ENCODE measurements at regions not wholly inside any gene's neighbourhood (a gene's known extent, or its start where the extent isn't known, plus 50 kb on each side); places are given as distances from the start of the nearest gene placed in this dataset.
"Not testable (repeated sequence)": the region's sequence is repeated elsewhere in the genome, so short reads cannot be mapped to it uniquely, and the experiment has no call there.

- not testable (repeated sequence) for DNase-seq
These were observed 61.3 kb downstream of the ZNF860 start for GRCh38 chr3:32042867-32043266.

DNA sequence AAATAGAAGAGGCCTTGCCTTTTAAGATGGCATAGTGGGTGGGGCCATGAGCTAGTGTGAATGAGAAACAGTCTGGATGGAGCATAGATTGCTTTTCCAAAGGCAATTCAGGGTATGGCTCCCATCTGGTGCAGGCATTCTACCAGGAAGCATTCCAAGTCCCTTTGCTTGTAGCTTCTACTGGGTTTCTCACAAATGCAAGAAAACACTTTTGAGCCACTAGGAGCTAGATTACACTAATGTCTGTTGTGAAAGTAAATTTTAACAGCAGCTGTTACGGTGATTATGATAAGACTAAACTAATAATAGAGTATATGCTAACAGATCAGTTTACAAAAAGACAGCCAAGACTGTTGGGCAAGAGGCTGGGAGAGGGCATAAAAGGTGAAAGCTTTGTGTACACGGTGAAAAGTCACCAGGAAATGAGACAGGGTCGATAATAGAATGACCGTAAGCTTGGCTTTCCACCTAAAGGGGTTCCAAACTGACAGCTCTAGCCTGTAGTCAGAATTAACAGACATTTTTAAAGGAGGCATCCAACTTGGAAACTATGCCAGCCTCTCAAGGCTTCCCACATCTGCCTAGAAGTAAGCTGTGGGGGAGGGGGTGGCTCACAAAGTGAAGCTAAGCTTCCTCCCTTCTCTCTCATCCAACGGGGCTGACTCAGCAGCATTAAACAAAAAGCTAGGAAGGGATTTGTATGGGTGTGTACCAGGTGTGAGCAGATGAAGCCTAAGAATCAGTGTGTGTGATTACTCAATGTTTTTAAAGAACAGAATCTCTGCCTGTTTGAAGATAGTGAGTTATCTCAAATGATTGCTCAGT lies 61.1 kb upstream of the GPD1L start:
- DNase-seq: peak; percentile 43

DNA sequence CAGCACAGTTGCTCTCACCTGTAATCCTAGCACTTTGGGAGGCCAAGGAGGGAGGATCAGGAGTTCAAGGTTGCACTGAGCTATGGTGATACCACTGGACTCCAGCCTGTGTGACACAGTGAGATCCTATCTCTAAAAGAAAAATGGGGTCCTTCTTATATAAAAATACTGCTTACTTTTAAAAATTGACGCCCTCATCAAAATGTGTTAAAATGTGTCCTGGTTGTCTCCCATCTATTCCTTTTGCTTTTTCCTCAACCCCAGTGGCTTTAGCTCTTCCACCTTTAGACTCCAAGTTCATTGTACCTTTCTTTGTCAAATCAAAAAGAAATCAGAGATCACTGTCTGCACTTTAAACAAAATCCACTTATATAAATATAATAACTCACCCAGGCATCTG lies 60.3 kb upstream of the GPD1L start:
- no peak for DNase-seq

GRCh38 chr3:32048487-32049182 lies 57.8 kb upstream of the GPD1L start:
- DNase-seq: no peak

DNA sequence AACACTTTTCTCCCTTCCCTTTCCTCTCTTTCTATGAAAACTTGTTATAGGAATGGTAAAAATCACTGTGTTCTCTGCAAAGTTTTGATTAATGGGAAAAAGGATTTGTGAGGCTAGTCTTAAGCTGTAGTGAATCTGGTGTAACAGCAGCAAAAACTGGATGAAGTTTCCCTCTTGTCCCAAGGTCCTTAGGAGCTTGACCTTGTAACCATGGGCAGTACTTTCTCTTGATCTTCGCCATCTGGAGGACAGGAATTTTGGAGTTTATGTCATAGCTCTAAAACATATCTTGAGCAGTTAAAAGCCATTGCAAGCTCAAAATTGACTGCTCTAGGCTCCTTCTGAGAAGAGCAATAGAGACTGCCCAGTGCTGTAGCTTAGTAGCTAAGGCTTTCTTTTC lies 56.5 kb upstream of the GPD1L start:
- DNase-seq: no peak

- DNase-seq: not testable (repeated sequence)
These were observed 54.2 kb upstream of the GPD1L start for GRCh38 chr3:32052230-32052629.

DNA sequence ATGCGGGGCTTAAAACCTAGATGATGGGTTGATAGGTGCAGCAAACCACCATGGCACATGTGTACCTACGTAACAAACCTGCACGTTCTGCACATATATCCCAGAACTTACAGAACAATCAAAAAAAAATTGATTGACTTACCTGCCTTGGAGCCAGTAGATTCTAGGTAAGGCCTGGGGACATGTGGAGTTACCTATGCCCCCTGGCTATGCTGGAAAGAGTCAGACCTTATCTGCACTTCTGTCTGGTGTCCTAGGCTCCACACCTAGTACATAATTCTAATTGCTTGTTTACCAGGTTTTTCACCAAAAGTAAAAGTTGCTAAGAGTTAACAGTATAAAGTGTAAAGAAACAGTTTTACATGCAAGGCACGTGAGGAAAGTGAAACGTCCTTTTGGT lies 53.6 kb upstream of the GPD1L start:
- not testable (repeated sequence) for DNase-seq

DNA sequence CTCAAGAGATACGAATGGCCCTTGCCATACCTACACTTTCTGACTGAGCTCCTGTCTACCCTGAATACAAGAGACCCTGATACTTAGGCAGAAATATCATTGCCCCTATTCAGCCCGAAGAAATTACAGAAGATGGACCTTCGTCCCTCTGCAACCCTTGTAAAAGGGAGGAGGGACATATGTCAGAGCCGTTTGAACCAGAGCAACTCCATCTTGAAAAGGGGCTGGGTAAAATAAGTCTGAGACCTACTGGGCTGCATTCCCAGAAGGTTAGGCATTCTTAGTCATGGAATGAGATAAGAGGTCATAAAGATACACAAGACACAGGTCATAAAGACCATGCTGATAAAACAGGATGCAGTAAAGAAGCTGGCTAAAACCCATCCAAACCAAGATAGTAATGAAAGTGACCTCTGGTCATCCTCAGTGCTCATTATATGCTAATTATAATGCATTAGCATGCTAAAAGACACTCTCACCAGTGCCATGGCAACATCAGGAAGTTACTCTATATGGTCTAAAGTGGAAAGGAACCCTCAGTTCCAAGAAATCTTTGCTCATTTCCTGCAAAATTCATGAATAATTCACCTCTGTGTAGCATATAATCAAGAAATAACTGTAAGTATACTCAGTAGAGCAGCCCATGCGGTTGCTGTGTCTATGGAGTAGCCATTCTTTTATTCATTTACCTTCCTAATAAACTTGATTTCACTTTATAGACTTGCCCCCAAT lies 49.7 kb upstream of the GPD1L start:
- peak; percentile 45 for DNase-seq
